PC-9 (cell line): ENCODE measurements at regions not wholly inside any gene's neighbourhood (a gene's known extent, or its start where the extent isn't known, plus 50 kb on each side); places are given as distances from the start of the nearest gene placed in this dataset.

Experiments
- BruUV-seq: library from RNA; stranded (reverse); fragments of 400-500 nt; replicated peaks from 2 replicates; lab custom pipeline; 2021; lab: Mats Ljungman, UMichigan
- CTCF ChIA-PET: fragments of 300-600 bp; sonication (Branson Sonifier 250); formaldehyde crosslinking; loops from one replicate; lab custom pipeline; 2022; ENCODE audit warnings: antibody characterized with exemption; lab: Charles Lee
- POLR2A ChIA-PET: fragments of 300-600 bp; sonication (Branson Sonifier 250); formaldehyde crosslinking; loops from one replicate; lab custom pipeline; 2022; ENCODE audit warnings: antibody characterized with exemption; ENCODE audit not compliant: unreplicated experiment; lab: Charles Lee
- DNase-seq, 2 experiments: peaks; one replicate each; pipeline versions ENCODE4 v3.0.0 to v3.0.0-alpha.2; 2015 to 2022; ENCODE audit warnings: mixed read lengths in 1 of 2
- H2AFZ ChIP-seq: fragments of 200-600 bp; sonication (generic); 2 replicates; pipeline ENCODE4 v1.8.1; 2017; ENCODE audit warnings: antibody characterized with exemption
- H3F3A ChIP-seq: fragments of 200-600 bp; sonication (generic); 2 replicates; pipeline ENCODE4 v1.8.1; 2017; ENCODE audit warnings: antibody characterized with exemption, mild to moderate bottlenecking, low read depth; ENCODE audit not compliant: insufficient read depth
- H3K27ac ChIP-seq: fragments of 200-600 bp; sonication (generic); 2 replicates; pipeline ENCODE4 v1.6.1; 2016; ENCODE audit warnings: mixed run types
- H3K27me3 ChIP-seq: fragments of 200-600 bp; sonication (generic); 2 replicates; pipeline ENCODE4 v1.6.1; 2016; ENCODE audit warnings: low read depth, mixed run types; ENCODE audit not compliant: insufficient read depth
- H3K36me3 ChIP-seq: fragments of 200-600 bp; sonication (generic); 2 replicates; pipeline ENCODE4 v1.6.1; 2016; ENCODE audit warnings: low read depth, mixed run types
- H3K4me1 ChIP-seq: fragments of 200-600 bp; sonication (generic); replicated peaks from 2 replicates; pipeline ENCODE4 v1.6.1; 2016; ENCODE audit warnings: mixed run types; ENCODE audit not compliant: insufficient read depth
- H3K4me2 ChIP-seq: fragments of 200-600 bp; sonication (generic); 2 replicates; pipeline ENCODE4 v1.6.1; 2017; ENCODE audit warnings: mixed run types
- H3K4me3 ChIP-seq: fragments of 200-600 bp; sonication (generic); 2 replicates; pipeline ENCODE4 v1.6.1; 2016; ENCODE audit warnings: mixed run types
- H3K79me2 ChIP-seq: fragments of 200-600 bp; sonication (generic); 2 replicates; pipeline ENCODE4 v1.6.1; 2017; ENCODE audit warnings: low read depth, mixed run types
- H3K9me2 ChIP-seq: fragments of 200-600 bp; sonication (generic); 2 replicates; pipeline ENCODE4 v1.8.1; 2017; ENCODE audit warnings: mild to moderate bottlenecking; ENCODE audit not compliant: insufficient read depth
- H3K9me3 ChIP-seq: fragments of 200-600 bp; sonication (generic); 2 replicates; pipeline ENCODE4 v1.8.1; 2016; ENCODE audit warnings: low read depth; ENCODE audit not compliant: insufficient read depth
- H4K20me1 ChIP-seq: fragments of 200-600 bp; sonication (generic); 2 replicates; pipeline ENCODE4 v1.8.1; 2017; ENCODE audit not compliant: insufficient read depth
- CTCF ChIP-seq: fragments of 200-600 bp; sonication (generic); conservative IDR thresholded peaks from 2 replicates; pipeline ENCODE4 v1.6.1; 2017; ENCODE audit warnings: mixed run types, antibody characterized with exemption, mild to moderate bottlenecking, moderate library complexity
- EZH2 ChIP-seq: fragments of 200-600 bp; sonication (generic); IDR thresholded peaks from 2 replicates; pipeline ENCODE4 v1.8.0; 2017; ENCODE audit warnings: antibody characterized with exemption, low read depth
- intact Hi-C: fragments of 100-400 bp; cut with micrococcal nuclease; formaldehyde crosslinking; loops from one replicate; pipeline ENCODE4 v1.10.0; 2022; ENCODE audit not compliant: unreplicated experiment

GRCh38 chr9:82127465-82127864 lies 138.9 kb downstream of the SPATA31D1 start:
- Histone ChIP-seq H3K79me2 (no peaks in the 10 kb centered on the region), H3K27me3 (no peaks in the 10 kb centered on the region), H3K27ac (no peak overlapping the region), H3K9me3 (no peaks in the 10 kb centered on the region), H4K20me1 (no peaks in the 10 kb centered on the region), H3K4me3 (no peak overlapping the region), H3K36me3 (no peaks in the 10 kb centered on the region), H3F3A (no peaks in the 10 kb centered on the region), H2AFZ (no peak overlapping the region), H3K4me2 (no peak overlapping the region), H3K9me2 (no peaks in the 10 kb centered on the region), H3K4me1 (no peaks in the 10 kb centered on the region)
- DNase-seq, result no peak
- ChIA-PET POLR2A (no interaction called here), CTCF (no interaction called here)
- no peak for TF ChIP-seq EZH2
- TF ChIP-seq CTCF, result no peak
- BruUV-seq, result no TSS peak
- intact Hi-C loops, result no loop called here

GRCh38 chr9:82128011-82128696 lies 139.6 kb downstream of the SPATA31D1 start:
- no peaks in the 10 kb centered on the region for H3K9me2 ChIP-seq
- no peak overlapping the region for H3K4me2 ChIP-seq
- no peak for TF ChIP-seq CTCF
- TF ChIP-seq EZH2, result no peak
- no peak for DNase-seq
- H2AFZ ChIP-seq, result no peak overlapping the region
- intact Hi-C loops, result no loop called here
- no peaks in the 10 kb centered on the region for H3K9me3 ChIP-seq
- ChIA-PET CTCF (no interaction called here), POLR2A (interaction anchor here (0.5 kb wide), 1 partner anchor 805 kb away, joined by 3 read pairs; no protein-coding TSS in a partner anchor)
- H3K4me3 ChIP-seq, result no peak overlapping the region
- no peaks in the 10 kb centered on the region for H3K4me1 ChIP-seq
- no peak overlapping the region for H3K27ac ChIP-seq
- H3F3A ChIP-seq, result no peaks in the 10 kb centered on the region
- BruUV-seq, result no TSS peak
- H3K36me3 ChIP-seq, result no peaks in the 10 kb centered on the region
- H3K27me3 ChIP-seq, result no peaks in the 10 kb centered on the region
- H4K20me1 ChIP-seq, result no peaks in the 10 kb centered on the region
- no peaks in the 10 kb centered on the region for H3K79me2 ChIP-seq

GRCh38 chr9:82129708-82130107 lies 141.1 kb downstream of the SPATA31D1 start:
- Histone ChIP-seq H3K27me3 (no peaks in the 10 kb centered on the region), H2AFZ (no peak overlapping the region), H3K4me2 (no peak overlapping the region), H4K20me1 (no peaks in the 10 kb centered on the region), H3K9me2 (no peaks in the 10 kb centered on the region), H3K4me1 (no peaks in the 10 kb centered on the region), H3K9me3 (no peaks in the 10 kb centered on the region), H3K36me3 (no peaks in the 10 kb centered on the region), H3F3A (no peaks in the 10 kb centered on the region), H3K27ac (no peak overlapping the region), H3K79me2 (no peaks in the 10 kb centered on the region), H3K4me3 (no peak overlapping the region)
- TF ChIP-seq EZH2, result no peak
- TF ChIP-seq CTCF, result no peak
- ChIA-PET POLR2A (no interaction called here), CTCF (no interaction called here)
- DNase-seq, result no peak
- intact Hi-C loops, result no loop called here
- no TSS peak for BruUV-seq
